ENCODE measurements at regions not wholly inside any gene's neighbourhood (a gene's known extent, or its start where the extent isn't known, plus 50 kb on each side); places are given as distances from the start of the nearest gene placed in this dataset.

- Mint-ChIP-seq H3K36me3 (ENCODE audit: low read depth) (no peaks in the 10 kb centered on the region), H3K27ac (peak overlapping the region; percentile 63), H3K27me3 (ENCODE audit: insufficient read depth) (peaks cover 5% of the 10 kb centered on the region), H3K9me3 (no peaks in the 10 kb centered on the region), H3K4me1 (ENCODE audit: low read depth) (peaks cover 24% of the 10 kb centered on the region), H3K4me3 (0 out of 2 replicates have a peak overlapping the region, but pooled peaks have one; percentile 0)
- DNase-seq = peak; percentile 68
- no peak for TF ChIP-seq CTCF (IDR thresholded peaks at IDR 0.05)
These were observed 242.4 kb downstream of the ALDH8A1 start for GRCh38 chr6:134707342-134708031.

- Mint-ChIP-seq H3K36me3 (ENCODE audit: low read depth) (no peaks in the 10 kb centered on the region), H3K27ac (peak overlapping the region; percentile 63), H3K4me3 (0 out of 2 replicates have a peak overlapping the region, but pooled peaks have one; percentile 0), H3K9me3 (no peaks in the 10 kb centered on the region), H3K4me1 (ENCODE audit: low read depth) (peaks cover 24% of the 10 kb centered on the region), H3K27me3 (ENCODE audit: insufficient read depth) (peaks cover 5% of the 10 kb centered on the region)
- TF ChIP-seq CTCF (IDR thresholded peaks at IDR 0.05) = no peak
- no peak for DNase-seq
These were observed 243.1 kb downstream of the ALDH8A1 start for GRCh38 chr6:134706806-134707205.

- peaks cover 24% of the 10 kb centered on the region for H3K4me1 Mint-ChIP-seq (ENCODE audit: low read depth)
- no peak overlapping the region for H3K4me3 Mint-ChIP-seq
- DNase-seq = no peak
- peaks cover 8% of the 10 kb centered on the region for H3K27me3 Mint-ChIP-seq (ENCODE audit: insufficient read depth)
- no peak for TF ChIP-seq CTCF (IDR thresholded peaks at IDR 0.05)
- H3K9me3 Mint-ChIP-seq = no peaks in the 10 kb centered on the region
- no peaks in the 10 kb centered on the region for H3K36me3 Mint-ChIP-seq (ENCODE audit: low read depth)
- H3K27ac Mint-ChIP-seq = no peak overlapping the region
These were observed 243.7 kb downstream of the ALDH8A1 start for GRCh38 chr6:134706153-134706552.

- no peak overlapping the region for H3K27ac Mint-ChIP-seq
- peaks cover 26% of the 10 kb centered on the region for H3K4me1 Mint-ChIP-seq (ENCODE audit: low read depth)
- TF ChIP-seq CTCF (IDR thresholded peaks at IDR 0.05) = no peak
- H3K4me3 Mint-ChIP-seq = no peak overlapping the region
- peaks cover 8% of the 10 kb centered on the region for H3K27me3 Mint-ChIP-seq (ENCODE audit: insufficient read depth)
- DNase-seq = no peak
- no peaks in the 10 kb centered on the region for H3K36me3 Mint-ChIP-seq (ENCODE audit: low read depth)
- H3K9me3 Mint-ChIP-seq = no peaks in the 10 kb centered on the region
These were observed 246.7 kb downstream of the ALDH8A1 start for GRCh38 chr6:134703206-134703605.

GRCh38 chr6:134702279-134702678 is 247.6 kb downstream of the ALDH8A1 start:
- Mint-ChIP-seq H3K4me1 (ENCODE audit: low read depth) (peaks cover 25% of the 10 kb centered on the region), H3K27ac (no peak overlapping the region), H3K36me3 (ENCODE audit: low read depth) (no peaks in the 10 kb centered on the region), H3K9me3 (no peaks in the 10 kb centered on the region), H3K27me3 (ENCODE audit: insufficient read depth) (peaks cover 6% of the 10 kb centered on the region), H3K4me3 (no peak overlapping the region)
- no peak for DNase-seq
- TF ChIP-seq CTCF (IDR thresholded peaks at IDR 0.05) = no peak

All from HFFc6 (cell line).